Mesothelial cell of epicardium (in vitro differentiated cells): ENCODE measurements at regions not wholly inside any gene's neighbourhood (a gene's known extent, or its start where the extent isn't known, plus 50 kb on each side); places are given as distances from the start of the nearest gene placed in this dataset.

ENCODE experiments used
- DNase-seq, 2 experiments: peaks; one replicate each; pipeline ENCODE4 v3.0.0; 2021; ENCODE audit warnings: low spot score in 2 of 2; ENCODE audit not compliant: unreplicated experiment in 2 of 2
- H3K27ac Mint-ChIP-seq: 2 replicates; pipeline ENCODE4 v1.8.0; 2021; ENCODE audit warnings: mixed read lengths
- H3K27me3 Mint-ChIP-seq: 2 replicates; pipeline ENCODE4 v1.8.0; 2021; ENCODE audit warnings: low read depth, mixed read lengths
- H3K36me3 Mint-ChIP-seq: 2 replicates; pipeline ENCODE4 v1.8.0; 2021; ENCODE audit warnings: mixed read lengths
- H3K4me1 Mint-ChIP-seq: 2 replicates; pipeline ENCODE4 v1.8.0; 2021; ENCODE audit warnings: mixed read lengths
- H3K4me3 Mint-ChIP-seq: 2 replicates; pipeline ENCODE4 v1.8.0; 2021; ENCODE audit warnings: mild to moderate bottlenecking, moderate library complexity, mixed read lengths
- H3K9me3 Mint-ChIP-seq: 2 replicates; pipeline ENCODE4 v1.8.0; 2021; ENCODE audit warnings: mixed read lengths
- TF ChIP-seq, protein P1 (sequence below): fragments of 200-600 bp; sonication (generic); IDR thresholded peaks from one replicate; pipeline ENCODE4 v1.5.0; 2021; ENCODE audit warnings: antibody characterized with exemption; ENCODE audit not compliant: unreplicated experiment

DNA sequence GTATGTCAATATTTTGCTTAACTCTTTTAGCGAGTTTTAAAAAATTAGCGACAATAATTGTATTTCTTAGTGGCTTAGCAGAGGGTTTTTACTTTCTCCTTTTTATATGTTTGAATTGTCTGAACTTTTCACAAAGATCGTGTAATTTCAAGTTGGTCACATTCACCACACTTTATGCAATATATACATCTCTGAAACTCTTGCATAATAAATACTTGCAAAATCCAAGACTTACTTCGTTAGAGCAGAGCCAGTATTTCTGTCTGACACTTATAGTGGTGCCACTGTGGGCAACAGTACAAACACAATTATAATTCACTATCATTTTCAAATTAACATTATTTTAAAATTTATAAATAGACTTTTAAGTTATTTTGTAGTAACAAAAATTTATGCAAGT, 62.0 kb downstream of the SUCNR1 start:
- H3K27me3 Mint-ChIP-seq = no peaks in the 10 kb centered on the region
- H3K36me3 Mint-ChIP-seq = no peaks in the 10 kb centered on the region
- TF ChIP-seq, protein P1, sequence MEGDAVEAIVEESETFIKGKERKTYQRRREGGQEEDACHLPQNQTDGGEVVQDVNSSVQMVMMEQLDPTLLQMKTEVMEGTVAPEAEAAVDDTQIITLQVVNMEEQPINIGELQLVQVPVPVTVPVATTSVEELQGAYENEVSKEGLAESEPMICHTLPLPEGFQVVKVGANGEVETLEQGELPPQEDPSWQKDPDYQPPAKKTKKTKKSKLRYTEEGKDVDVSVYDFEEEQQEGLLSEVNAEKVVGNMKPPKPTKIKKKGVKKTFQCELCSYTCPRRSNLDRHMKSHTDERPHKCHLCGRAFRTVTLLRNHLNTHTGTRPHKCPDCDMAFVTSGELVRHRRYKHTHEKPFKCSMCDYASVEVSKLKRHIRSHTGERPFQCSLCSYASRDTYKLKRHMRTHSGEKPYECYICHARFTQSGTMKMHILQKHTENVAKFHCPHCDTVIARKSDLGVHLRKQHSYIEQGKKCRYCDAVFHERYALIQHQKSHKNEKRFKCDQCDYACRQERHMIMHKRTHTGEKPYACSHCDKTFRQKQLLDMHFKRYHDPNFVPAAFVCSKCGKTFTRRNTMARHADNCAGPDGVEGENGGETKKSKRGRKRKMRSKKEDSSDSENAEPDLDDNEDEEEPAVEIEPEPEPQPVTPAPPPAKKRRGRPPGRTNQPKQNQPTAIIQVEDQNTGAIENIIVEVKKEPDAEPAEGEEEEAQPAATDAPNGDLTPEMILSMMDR = no peak
- peaks cover 25% of the 10 kb centered on the region for H3K4me1 Mint-ChIP-seq
- no peak for DNase-seq
- peaks cover 3% of the 10 kb centered on the region for H3K9me3 Mint-ChIP-seq
- H3K27ac Mint-ChIP-seq = no peak overlapping the region
- no peak overlapping the region for H3K4me3 Mint-ChIP-seq

DNA sequence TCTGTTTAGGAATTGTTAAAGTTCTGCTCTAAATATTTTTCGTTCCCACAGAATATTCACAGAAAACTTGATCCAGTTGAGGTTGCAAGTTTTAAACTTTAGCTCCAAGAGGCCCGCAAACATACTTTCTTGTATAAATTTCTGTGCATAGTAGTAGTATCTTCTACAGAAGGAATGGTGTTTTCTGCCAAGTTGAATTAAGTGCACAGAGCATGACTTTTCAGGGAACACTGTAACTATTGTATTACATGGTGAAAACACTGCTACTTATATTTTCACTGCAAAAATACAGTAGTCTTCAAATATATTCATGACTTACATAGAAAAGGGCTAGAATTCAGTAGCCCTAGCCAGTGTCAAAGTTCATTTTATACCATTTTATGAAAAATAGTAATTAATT, 67.0 kb downstream of the SUCNR1 start:
- TF ChIP-seq, protein P1 = no peak
- H3K27me3 Mint-ChIP-seq = no peaks in the 10 kb centered on the region
- no peak overlapping the region for H3K27ac Mint-ChIP-seq
- H3K36me3 Mint-ChIP-seq = no peaks in the 10 kb centered on the region
- DNase-seq = no peak
- H3K4me1 Mint-ChIP-seq = peaks cover 16% of the 10 kb centered on the region
- no peak overlapping the region for H3K4me3 Mint-ChIP-seq
- H3K9me3 Mint-ChIP-seq = peaks cover 9% of the 10 kb centered on the region

DNA sequence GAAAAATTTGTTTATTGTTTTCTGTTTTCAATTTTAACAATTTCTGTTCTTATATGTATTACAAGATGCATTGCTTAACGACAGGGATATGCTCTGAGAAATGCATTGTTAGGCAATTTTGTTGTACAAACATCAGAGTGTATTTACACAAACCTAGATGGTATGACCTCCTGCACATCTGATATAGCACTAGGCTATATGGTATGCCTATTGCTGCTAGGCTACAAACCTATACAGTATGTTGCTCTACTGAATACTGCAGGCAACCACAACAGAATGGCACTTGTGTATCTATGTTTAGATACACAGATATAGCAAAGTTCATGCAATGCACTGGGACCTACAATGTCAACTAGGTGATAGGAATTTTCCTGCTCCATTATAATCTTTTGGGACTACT, 70.1 kb downstream of the SUCNR1 start:
- Mint-ChIP-seq H3K9me3 (peaks cover 9% of the 10 kb centered on the region), H3K36me3 (no peaks in the 10 kb centered on the region), H3K4me3 (no peak overlapping the region), H3K4me1 (peaks cover 7% of the 10 kb centered on the region), H3K27ac (no peak overlapping the region), H3K27me3 (no peaks in the 10 kb centered on the region)
- TF ChIP-seq, protein P1 = no peak
- no peak for DNase-seq

DNA sequence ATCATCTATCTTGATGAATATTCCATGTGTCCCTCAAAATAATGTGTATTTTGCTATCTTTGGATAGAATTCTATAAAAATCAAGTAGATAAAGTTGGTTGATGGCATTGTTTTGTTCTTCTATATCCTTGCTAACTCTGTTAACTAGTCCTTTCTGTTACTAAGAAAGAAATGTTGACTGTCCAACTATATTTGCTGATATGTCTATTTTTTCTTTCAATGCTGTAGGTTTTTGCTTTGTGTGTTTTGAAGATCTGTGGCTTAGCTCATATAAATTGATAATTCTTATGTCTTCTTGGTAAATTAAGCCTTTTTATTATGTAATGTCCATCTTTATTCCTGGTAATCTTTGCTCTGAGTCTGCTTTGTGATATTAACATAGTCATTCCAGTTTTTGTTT, 70.9 kb downstream of the SUCNR1 start:
- Mint-ChIP-seq H3K36me3 (no peaks in the 10 kb centered on the region), H3K4me3 (no peak overlapping the region), H3K9me3 (peaks cover 9% of the 10 kb centered on the region), H3K27ac (no peak overlapping the region), H3K4me1 (peaks cover 7% of the 10 kb centered on the region), H3K27me3 (no peaks in the 10 kb centered on the region)
- no peak for DNase-seq
- TF ChIP-seq, protein P1 = no peak

DNA sequence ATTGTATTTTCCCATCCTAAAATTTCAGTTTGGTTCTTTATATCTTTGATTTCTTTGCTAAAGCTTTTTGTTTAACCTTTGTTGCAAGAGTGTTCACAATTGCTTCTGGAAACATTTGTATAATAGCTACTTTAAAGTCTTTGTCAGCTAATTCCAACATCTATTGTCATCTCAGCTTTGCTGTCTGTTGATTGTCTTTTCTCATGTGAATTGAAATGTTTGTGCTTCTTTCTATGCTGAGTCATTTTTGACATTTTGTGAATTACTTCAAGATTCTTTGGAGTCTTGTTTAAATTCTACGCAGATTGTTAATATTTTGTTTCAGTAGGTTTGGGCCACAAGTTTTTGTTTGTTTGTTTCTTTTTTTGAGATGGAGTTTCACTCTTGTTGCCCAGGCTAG, 73.2 kb downstream of the SUCNR1 start:
- no peak overlapping the region for H3K27ac Mint-ChIP-seq
- no peak for DNase-seq
- no peaks in the 10 kb centered on the region for H3K36me3 Mint-ChIP-seq

More for the DNA sequence above, 73.2 kb downstream of the SUCNR1 start:
- peaks cover 15% of the 10 kb centered on the region for H3K9me3 Mint-ChIP-seq
- H3K4me3 Mint-ChIP-seq = no peak overlapping the region
- H3K27me3 Mint-ChIP-seq = no peaks in the 10 kb centered on the region
- TF ChIP-seq, protein P1 = no peak
- H3K4me1 Mint-ChIP-seq = no peaks in the 10 kb centered on the region
